WTC11 (cell line): ENCODE measurements at regions not wholly inside any gene's neighbourhood (a gene's known extent, or its start where the extent isn't known, plus 50 kb on each side); places are given as distances from the start of the nearest gene placed in this dataset.

Source experiments
- CREB1 ChIP-seq: sonication (generic); formaldehyde crosslinking; IDR thresholded peaks from 2 replicates; pipeline ENCODE4 v1.8.0; 2023; ENCODE audit warnings: mild to moderate bottlenecking, missing genetic modification reagents
- FOXJ3 ChIP-seq: sonication (generic); formaldehyde crosslinking; IDR thresholded peaks from 2 replicates; pipeline ENCODE4 v1.9.0; 2021; ENCODE audit warnings: missing genetic modification reagents, mild to moderate bottlenecking, borderline replicate concordance
- FOXK1 ChIP-seq: sonication (generic); formaldehyde crosslinking; IDR thresholded peaks from 2 replicates; pipeline ENCODE4 v1.8.0; 2022; ENCODE audit warnings: mild to moderate bottlenecking, moderate library complexity, missing genetic modification reagents
- FOXP1 ChIP-seq: sonication (generic); formaldehyde crosslinking; IDR thresholded peaks from 2 replicates; pipeline ENCODE4 v1.8.0; 2022; ENCODE audit warnings: missing genetic modification reagents, mild to moderate bottlenecking, moderate library complexity, borderline replicate concordance
- KAT7 ChIP-seq: sonication (generic); formaldehyde crosslinking; IDR thresholded peaks from 2 replicates; pipeline ENCODE4 v1.8.1; 2023; ENCODE audit warnings: missing genetic modification reagents, mild to moderate bottlenecking, borderline replicate concordance
- NFYB ChIP-seq: sonication (generic); formaldehyde crosslinking; conservative IDR thresholded peaks from 2 replicates; pipeline ENCODE4 v1.8.0; 2022; ENCODE audit warnings: low read depth, missing genetic modification reagents
- RELA ChIP-seq: sonication (generic); formaldehyde crosslinking; IDR thresholded peaks from 2 replicates; pipeline ENCODE4 v1.8.1; 2022; ENCODE audit warnings: missing genetic modification reagents, mild to moderate bottlenecking, borderline replicate concordance
- TF ChIP-seq, protein P1 (sequence below): fragments of 200-600 bp; IDR thresholded peaks from 2 replicates; pipeline ENCODE4 v1.8.0; 2022; ENCODE audit warnings: antibody characterized with exemption
- TF ChIP-seq, protein P2 (sequence below): fragments of 250-450 bp; sonication (Bioruptor Pico); IDR thresholded peaks from 2 replicates; pipeline ENCODE4 v1.9.0; 2021; ENCODE audit warnings: mild to moderate bottlenecking
- TF ChIP-seq, protein P3 (sequence below): sonication (generic); formaldehyde crosslinking; IDR thresholded peaks from 2 replicates; pipeline ENCODE4 v1.8.0; 2022; ENCODE audit warnings: mild to moderate bottlenecking, missing genetic modification reagents
- TF ChIP-seq, protein P4 (sequence below): sonication (generic); formaldehyde crosslinking; IDR thresholded peaks from 2 replicates; pipeline ENCODE4 v1.8.1; 2022; ENCODE audit warnings: low read depth, missing genetic modification reagents, borderline replicate concordance
- TF ChIP-seq, protein P5 (sequence below): sonication (generic); formaldehyde crosslinking; IDR thresholded peaks from 2 replicates; pipeline ENCODE4 v1.8.0; 2022; ENCODE audit warnings: mild to moderate bottlenecking, missing genetic modification reagents

DNA sequence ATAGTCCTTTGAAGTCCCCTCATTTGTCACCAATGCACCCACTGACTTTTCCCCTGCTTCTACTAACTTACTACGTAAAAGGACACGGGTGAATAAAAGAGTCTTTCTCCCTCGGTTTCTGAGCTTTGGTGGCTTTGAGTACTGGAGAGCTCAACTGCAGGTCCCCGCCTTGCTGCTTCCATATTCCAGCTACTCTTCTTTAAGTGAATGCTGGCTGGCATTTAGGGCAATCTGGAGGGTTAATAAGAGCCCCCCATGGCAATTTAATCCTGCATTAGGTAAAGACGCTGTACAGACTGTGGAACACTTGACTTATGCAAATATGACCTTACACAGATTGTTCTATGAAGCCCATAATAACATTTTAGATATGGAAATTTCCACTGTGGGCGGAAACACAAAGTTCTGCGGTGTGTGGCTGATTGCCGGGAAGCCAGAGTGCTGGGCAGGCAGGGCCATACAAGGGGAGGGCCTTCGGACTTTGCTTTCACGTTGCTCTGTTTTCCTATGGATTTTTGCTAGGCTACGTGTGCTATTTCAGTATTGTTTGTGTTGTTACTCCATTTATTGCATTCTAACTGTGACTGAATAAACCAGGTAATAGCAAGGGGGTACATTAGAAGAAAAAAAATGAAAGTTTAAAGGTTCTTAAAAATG lies 97.5 kb downstream of the SLC10A2 start:
- TF ChIP-seq NFYB (CRISPR knock-in tag) (no peak), KAT7 (no peak), FOXJ3 (CRISPR knock-in tag) (no peak), FOXP1 (CRISPR knock-in tag) (no peak), RELA (CRISPR knock-in tag) (no peak), CREB1 (CRISPR knock-in tag) (no peak), FOXK1 (CRISPR knock-in tag) (no peak)
- TF ChIP-seq, protein P1, sequence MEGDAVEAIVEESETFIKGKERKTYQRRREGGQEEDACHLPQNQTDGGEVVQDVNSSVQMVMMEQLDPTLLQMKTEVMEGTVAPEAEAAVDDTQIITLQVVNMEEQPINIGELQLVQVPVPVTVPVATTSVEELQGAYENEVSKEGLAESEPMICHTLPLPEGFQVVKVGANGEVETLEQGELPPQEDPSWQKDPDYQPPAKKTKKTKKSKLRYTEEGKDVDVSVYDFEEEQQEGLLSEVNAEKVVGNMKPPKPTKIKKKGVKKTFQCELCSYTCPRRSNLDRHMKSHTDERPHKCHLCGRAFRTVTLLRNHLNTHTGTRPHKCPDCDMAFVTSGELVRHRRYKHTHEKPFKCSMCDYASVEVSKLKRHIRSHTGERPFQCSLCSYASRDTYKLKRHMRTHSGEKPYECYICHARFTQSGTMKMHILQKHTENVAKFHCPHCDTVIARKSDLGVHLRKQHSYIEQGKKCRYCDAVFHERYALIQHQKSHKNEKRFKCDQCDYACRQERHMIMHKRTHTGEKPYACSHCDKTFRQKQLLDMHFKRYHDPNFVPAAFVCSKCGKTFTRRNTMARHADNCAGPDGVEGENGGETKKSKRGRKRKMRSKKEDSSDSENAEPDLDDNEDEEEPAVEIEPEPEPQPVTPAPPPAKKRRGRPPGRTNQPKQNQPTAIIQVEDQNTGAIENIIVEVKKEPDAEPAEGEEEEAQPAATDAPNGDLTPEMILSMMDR = no peak
- TF ChIP-seq, protein P2, sequence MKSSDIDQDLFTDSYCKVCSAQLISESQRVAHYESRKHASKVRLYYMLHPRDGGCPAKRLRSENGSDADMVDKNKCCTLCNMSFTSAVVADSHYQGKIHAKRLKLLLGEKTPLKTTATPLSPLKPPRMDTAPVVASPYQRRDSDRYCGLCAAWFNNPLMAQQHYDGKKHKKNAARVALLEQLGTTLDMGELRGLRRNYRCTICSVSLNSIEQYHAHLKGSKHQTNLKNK (CRISPR knock-in tag) = no peak
- TF ChIP-seq, protein P3, sequence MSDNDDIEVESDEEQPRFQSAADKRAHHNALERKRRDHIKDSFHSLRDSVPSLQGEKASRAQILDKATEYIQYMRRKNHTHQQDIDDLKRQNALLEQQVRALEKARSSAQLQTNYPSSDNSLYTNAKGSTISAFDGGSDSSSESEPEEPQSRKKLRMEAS (CRISPR knock-in tag) = no peak
- TF ChIP-seq, protein P4, sequence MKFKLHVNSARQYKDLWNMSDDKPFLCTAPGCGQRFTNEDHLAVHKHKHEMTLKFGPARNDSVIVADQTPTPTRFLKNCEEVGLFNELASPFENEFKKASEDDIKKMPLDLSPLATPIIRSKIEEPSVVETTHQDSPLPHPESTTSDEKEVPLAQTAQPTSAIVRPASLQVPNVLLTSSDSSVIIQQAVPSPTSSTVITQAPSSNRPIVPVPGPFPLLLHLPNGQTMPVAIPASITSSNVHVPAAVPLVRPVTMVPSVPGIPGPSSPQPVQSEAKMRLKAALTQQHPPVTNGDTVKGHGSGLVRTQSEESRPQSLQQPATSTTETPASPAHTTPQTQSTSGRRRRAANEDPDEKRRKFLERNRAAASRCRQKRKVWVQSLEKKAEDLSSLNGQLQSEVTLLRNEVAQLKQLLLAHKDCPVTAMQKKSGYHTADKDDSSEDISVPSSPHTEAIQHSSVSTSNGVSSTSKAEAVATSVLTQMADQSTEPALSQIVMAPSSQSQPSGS (CRISPR knock-in tag) = no peak
- TF ChIP-seq, protein P5, sequence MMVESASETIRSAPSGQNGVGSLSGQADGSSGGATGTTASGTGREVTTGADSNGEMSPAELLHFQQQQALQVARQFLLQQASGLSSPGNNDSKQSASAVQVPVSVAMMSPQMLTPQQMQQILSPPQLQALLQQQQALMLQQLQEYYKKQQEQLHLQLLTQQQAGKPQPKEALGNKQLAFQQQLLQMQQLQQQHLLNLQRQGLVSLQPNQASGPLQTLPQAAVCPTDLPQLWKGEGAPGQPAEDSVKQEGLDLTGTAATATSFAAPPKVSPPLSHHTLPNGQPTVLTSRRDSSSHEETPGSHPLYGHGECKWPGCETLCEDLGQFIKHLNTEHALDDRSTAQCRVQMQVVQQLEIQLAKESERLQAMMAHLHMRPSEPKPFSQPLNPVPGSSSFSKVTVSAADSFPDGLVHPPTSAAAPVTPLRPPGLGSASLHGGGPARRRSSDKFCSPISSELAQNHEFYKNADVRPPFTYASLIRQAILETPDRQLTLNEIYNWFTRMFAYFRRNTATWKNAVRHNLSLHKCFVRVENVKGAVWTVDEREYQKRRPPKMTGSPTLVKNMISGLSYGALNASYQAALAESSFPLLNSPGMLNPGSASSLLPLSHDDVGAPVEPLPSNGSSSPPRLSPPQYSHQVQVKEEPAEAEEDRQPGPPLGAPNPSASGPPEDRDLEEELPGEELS (CRISPR knock-in tag) = no peak
